ENCODE measurements at regions not wholly inside any gene's neighbourhood (a gene's known extent, or its start where the extent isn't known, plus 50 kb on each side); places are given as distances from the start of the nearest gene placed in this dataset.

- no peak for DNase-seq
- Histone ChIP-seq H3K27ac (no peak overlapping the region), H3K36me3 (no peaks in the 10 kb centered on the region), H3K4me1 (no peaks in the 10 kb centered on the region), H3K27me3 (no peaks in the 10 kb centered on the region), H3K4me3 (no peak overlapping the region), H3K9me3 (no peaks in the 10 kb centered on the region)
- intact Hi-C loops (cut with DNase I) = no loop called here
- 47 to 59% methylated on average over 3 of the region's 3 CpGs for WGBS, 2 donors
- ATAC-seq = no peak
- TF ChIP-seq, protein P1, sequence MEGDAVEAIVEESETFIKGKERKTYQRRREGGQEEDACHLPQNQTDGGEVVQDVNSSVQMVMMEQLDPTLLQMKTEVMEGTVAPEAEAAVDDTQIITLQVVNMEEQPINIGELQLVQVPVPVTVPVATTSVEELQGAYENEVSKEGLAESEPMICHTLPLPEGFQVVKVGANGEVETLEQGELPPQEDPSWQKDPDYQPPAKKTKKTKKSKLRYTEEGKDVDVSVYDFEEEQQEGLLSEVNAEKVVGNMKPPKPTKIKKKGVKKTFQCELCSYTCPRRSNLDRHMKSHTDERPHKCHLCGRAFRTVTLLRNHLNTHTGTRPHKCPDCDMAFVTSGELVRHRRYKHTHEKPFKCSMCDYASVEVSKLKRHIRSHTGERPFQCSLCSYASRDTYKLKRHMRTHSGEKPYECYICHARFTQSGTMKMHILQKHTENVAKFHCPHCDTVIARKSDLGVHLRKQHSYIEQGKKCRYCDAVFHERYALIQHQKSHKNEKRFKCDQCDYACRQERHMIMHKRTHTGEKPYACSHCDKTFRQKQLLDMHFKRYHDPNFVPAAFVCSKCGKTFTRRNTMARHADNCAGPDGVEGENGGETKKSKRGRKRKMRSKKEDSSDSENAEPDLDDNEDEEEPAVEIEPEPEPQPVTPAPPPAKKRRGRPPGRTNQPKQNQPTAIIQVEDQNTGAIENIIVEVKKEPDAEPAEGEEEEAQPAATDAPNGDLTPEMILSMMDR (IDR thresholded peaks at IDR 0.05) = no peak
- FAIRE-seq = no peak
These were observed 408.7 kb downstream of the TLE4 start for GRCh38 chr9:79980432-79980831.

- no peaks in the 10 kb centered on the region for H3K4me1 ChIP-seq
- intact Hi-C loops (cut with DNase I) = no loop called here
- TF ChIP-seq, protein P1 (IDR thresholded peaks at IDR 0.05) = no peak
- no peaks in the 10 kb centered on the region for H3K27me3 ChIP-seq
- WGBS, 2 donors = 53 to 63% methylated on average over 1 of the region's 1 CpG
- ATAC-seq = no peak
- no peak overlapping the region for H3K4me3 ChIP-seq
- H3K9me3 ChIP-seq = no peaks in the 10 kb centered on the region
- no peaks in the 10 kb centered on the region for H3K36me3 ChIP-seq
- FAIRE-seq = no peak
- H3K27ac ChIP-seq = no peak overlapping the region
- no peak for DNase-seq
These were observed 405.9 kb downstream of the TLE4 start for GRCh38 chr9:79977510-79978197.

DNA sequence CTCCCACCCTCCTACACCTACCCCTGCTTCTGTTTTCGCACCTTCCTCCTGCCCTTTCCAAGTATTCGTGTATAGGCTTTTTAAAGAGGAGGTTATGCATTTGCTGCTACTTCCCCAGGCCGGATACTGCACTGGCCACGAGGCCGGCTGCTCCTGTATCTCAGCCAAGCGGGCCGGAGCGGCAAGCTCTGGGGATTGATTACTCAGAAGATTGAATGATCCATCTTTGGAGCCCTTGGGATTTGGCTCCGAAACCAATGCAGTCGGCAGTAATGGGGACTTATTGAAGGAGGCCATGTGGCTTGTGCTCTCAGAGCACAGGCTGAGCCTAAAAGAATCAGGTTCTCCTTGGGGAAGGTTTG, 405.3 kb downstream of the TLE4 start:
- no peak for FAIRE-seq
- no peak for DNase-seq
- WGBS, 2 donors = 62 to 68% methylated on average over 10 of the region's 10 CpGs

DNA sequence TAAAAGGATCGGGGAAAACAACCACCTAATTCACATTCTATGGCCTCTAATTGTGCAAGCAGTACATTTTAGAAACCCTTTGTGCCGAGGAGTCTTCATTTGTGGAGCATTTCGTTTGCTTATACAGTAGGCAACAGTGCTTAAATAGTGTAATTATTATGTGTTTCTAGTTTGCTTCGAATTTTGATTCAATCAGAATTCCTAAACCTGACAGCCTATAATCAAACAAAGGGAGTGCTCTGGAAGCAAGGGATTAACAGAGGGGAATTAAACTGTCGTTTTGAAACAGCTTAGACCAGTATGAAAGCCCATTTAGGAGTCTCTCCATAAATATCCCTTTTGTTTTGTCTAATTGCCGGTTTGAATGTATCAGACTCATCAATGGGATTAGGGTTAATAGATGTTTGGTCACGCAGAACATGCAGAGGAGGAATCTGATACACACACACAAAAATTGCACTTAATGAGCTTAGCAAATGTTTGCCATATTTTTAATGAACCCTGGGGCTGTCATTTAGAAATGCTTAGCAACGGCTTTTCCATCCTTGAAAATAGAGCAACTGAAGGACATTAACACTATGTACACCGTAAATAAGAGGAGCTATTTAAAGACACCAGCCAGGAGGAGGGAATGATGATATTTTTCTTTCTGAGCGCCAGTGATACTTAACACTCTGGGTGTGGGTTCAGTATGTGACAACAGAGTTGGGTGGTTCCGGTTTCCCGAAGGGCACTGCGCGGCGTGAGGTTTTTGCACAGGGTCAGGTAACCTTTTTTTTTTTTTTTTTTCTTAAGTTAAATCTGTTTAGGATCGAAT, 404.7 kb downstream of the TLE4 start:
- H3K27ac ChIP-seq = no peak overlapping the region
- 61 to 67% methylated on average over 16 of the region's 16 CpGs for WGBS, 2 donors
- TF ChIP-seq, protein P1 (IDR thresholded peaks at IDR 0.05) = no peak
- ATAC-seq (peak in 2 of 4 donors; percentile 55 to 66), FAIRE-seq (no peak), DNase-seq (no peak)
- H3K9me3 ChIP-seq = no peaks in the 10 kb centered on the region
- intact Hi-C loops (cut with DNase I) = no loop called here
- H3K27me3 ChIP-seq = no peaks in the 10 kb centered on the region
- no peaks in the 10 kb centered on the region for H3K4me1 ChIP-seq
- H3K36me3 ChIP-seq = no peaks in the 10 kb centered on the region
- no peak overlapping the region for H3K4me3 ChIP-seq

More for the DNA sequence above, 405.3 kb downstream of the TLE4 start:
- intact Hi-C loops (cut with DNase I) = no loop called here
- Histone ChIP-seq H3K36me3 (no peaks in the 10 kb centered on the region), H3K4me1 (no peaks in the 10 kb centered on the region), H3K27me3 (no peaks in the 10 kb centered on the region), H3K27ac (no peak overlapping the region), H3K9me3 (no peaks in the 10 kb centered on the region), H3K4me3 (no peak overlapping the region)
- ATAC-seq = peak in 1 of 4 donors; percentile 17
- TF ChIP-seq, protein P1 (IDR thresholded peaks at IDR 0.05) = no peak

All from pancreas (tissue), 10 donors.